HEK293 (cell line): ENCODE measurements at regions not wholly inside any gene's neighbourhood (a gene's known extent, or its start where the extent isn't known, plus 50 kb on each side); places are given as distances from the start of the nearest gene placed in this dataset.

Experiments used
- CTCF ChIA-PET: fragments of 350-600 bp; formaldehyde crosslinking; extraction: SDS; loops from one replicate; lab custom pipeline; 2021; ENCODE audit warnings: antibody characterized with exemption; lab: Yijun Ruan, JAX
- POLR2A ChIA-PET: fragments of 300-600 bp; formaldehyde crosslinking; extraction: SDS; loops from one replicate; lab custom pipeline; 2020; ENCODE audit warnings: antibody characterized with exemption, inconsistent platforms; lab: Yijun Ruan, JAX
- H3K27ac ChIP-seq: fragments of 200-500 bp; sonication (Bioruptor generic); 2 replicates; pipeline ENCODE4 v1.5.1; 2014; ENCODE audit warnings: low read depth, low read length, control low read depth, inconsistent platforms; ENCODE audit errors: extremely low read depth
- H3K36me3 ChIP-seq, 2 experiments: fragments of 200-500 bp in 1 of 2; sonication (Bioruptor generic) in 1 of 2; 1 replicate in 1 of 2; 2 replicates in 1 of 2; pipeline ENCODE4 v1.5.1; 2014 to 2017; ENCODE audit warnings: inconsistent platforms in 2 of 2, low read length in 2 of 2; ENCODE audit not compliant: control insufficient read depth in 2 of 2, insufficient read depth in 1 of 2
- H3K4me1 ChIP-seq: fragments of 200-500 bp; sonication (Bioruptor generic); 2 replicates; pipeline ENCODE4 v1.5.1; 2014; ENCODE audit warnings: mild to moderate bottlenecking, low read length, inconsistent platforms; ENCODE audit not compliant: control insufficient read depth, insufficient read depth
- H3K4me3 ChIP-seq: 2 replicates; pipeline ENCODE4 v1.5.1; 2011; ENCODE audit warnings: low read depth, mild to moderate bottlenecking, control low read depth, low read length, moderate library complexity
- H3K9me3 ChIP-seq: fragments of 200-500 bp; sonication (Bioruptor generic); 2 replicates; pipeline ENCODE4 v1.5.1; 2014; ENCODE audit warnings: low read depth, low read length, inconsistent platforms; ENCODE audit not compliant: control insufficient read depth, insufficient read depth
- EGR2 ChIP-seq: fragments of 450-650 bp; formaldehyde crosslinking; IDR thresholded peaks from 2 replicates; pipeline ENCODE4 v1.5.1; 2016; ENCODE audit warnings: low read depth, missing biosample characterization, missing genetic modification characterization
- KLF16 ChIP-seq: fragments of 450-650 bp; formaldehyde crosslinking; IDR thresholded peaks from 2 replicates; pipeline ENCODE4 v1.5.1; 2017; ENCODE audit warnings: missing biosample characterization, missing genetic modification characterization
- PBX3 ChIP-seq: sonication (generic); formaldehyde crosslinking; IDR thresholded peaks from 2 replicates; pipeline ENCODE4 v1.8.1; 2022; ENCODE audit warnings: mild to moderate bottlenecking, moderate library complexity, missing genetic modification reagents
- SCRT1 ChIP-seq: fragments of 450-650 bp; formaldehyde crosslinking; IDR thresholded peaks from 2 replicates; pipeline ENCODE4 v1.5.1; 2016; ENCODE audit warnings: missing biosample characterization, missing genetic modification characterization, borderline replicate concordance
- SCRT2 ChIP-seq: fragments of 450-650 bp; formaldehyde crosslinking; IDR thresholded peaks from 2 replicates; pipeline ENCODE4 v1.5.1; 2016; ENCODE audit warnings: missing biosample characterization, missing genetic modification characterization
- ZBTB44 ChIP-seq: fragments of 450-650 bp; IDR thresholded peaks from 2 replicates; pipeline ENCODE4 v1.5.1; 2018; ENCODE audit warnings: missing biosample characterization, mild to moderate bottlenecking, missing genetic modification characterization
- ZFP69B ChIP-seq: fragments of 450-650 bp; formaldehyde crosslinking; IDR thresholded peaks from 2 replicates; pipeline ENCODE4 v1.5.1; 2016; ENCODE audit warnings: missing biosample characterization, missing genetic modification characterization
- ZNF114 ChIP-seq: fragments of 450-650 bp; formaldehyde crosslinking; IDR thresholded peaks from 2 replicates; pipeline ENCODE4 v1.5.0; 2017; ENCODE audit warnings: missing biosample characterization, missing genetic modification characterization
- ZNF24 ChIP-seq: fragments of 450-650 bp; formaldehyde crosslinking; IDR thresholded peaks from 2 replicates; pipeline ENCODE4 v1.5.1; 2016; ENCODE audit warnings: missing biosample characterization, missing genetic modification characterization
- ZNF366 ChIP-seq: fragments of 450-650 bp; formaldehyde crosslinking; conservative IDR thresholded peaks from 2 replicates; pipeline ENCODE4 v1.5.1; 2016; ENCODE audit warnings: missing biosample characterization, missing genetic modification characterization
- ZNF677 ChIP-seq: fragments of 450-650 bp; IDR thresholded peaks from 2 replicates; pipeline ENCODE4 v1.5.0; 2018; ENCODE audit warnings: missing biosample characterization, mild to moderate bottlenecking, missing genetic modification characterization, moderate library complexity
- ZNF776 ChIP-seq: fragments of 450-650 bp; formaldehyde crosslinking; IDR thresholded peaks from 2 replicates; pipeline ENCODE4 v1.5.0; 2017; ENCODE audit warnings: missing biosample characterization, missing genetic modification characterization, borderline replicate concordance
- TF ChIP-seq, protein P1 (sequence below): fragments of 450-650 bp; formaldehyde crosslinking; IDR thresholded peaks from 2 replicates; pipeline ENCODE4 v1.5.1; 2017; ENCODE audit warnings: missing biosample characterization, mild to moderate bottlenecking, missing genetic modification characterization, moderate library complexity
- TF ChIP-seq, protein P2 (sequence below): fragments of 450-650 bp; formaldehyde crosslinking; IDR thresholded peaks from 2 replicates; pipeline ENCODE4 v1.5.1; 2016; ENCODE audit warnings: missing biosample characterization, missing genetic modification characterization

- ChIA-PET POLR2A (no interaction called here), CTCF (no interaction called here)
- no peak overlapping the region for H3K27ac ChIP-seq
- no peak overlapping the region for H3K4me3 ChIP-seq
- H3K36me3 ChIP-seq: no peaks in the 10 kb centered on the region
- no peaks in the 10 kb centered on the region for H3K9me3 ChIP-seq
- H3K4me1 ChIP-seq: no peaks in the 10 kb centered on the region
- TF ChIP-seq ZNF776 (tag by site-specific recombination) (no peak), ZFP69B (peak; percentile 88)
- TF ChIP-seq, all 188 proteins: peak for 1
Measured at GRCh38 chr20:63134201-63134612, 81.7 kb downstream of the YTHDF1 start.

- H3K9me3 ChIP-seq: no peaks in the 10 kb centered on the region
- H3K27ac ChIP-seq: no peak overlapping the region
- H3K4me3 ChIP-seq: no peak overlapping the region
- POLR2A ChIA-PET: no interaction called here
- CTCF ChIA-PET: no interaction called here
- TF ChIP-seq KLF16: no peak
- TF ChIP-seq SCRT2: no peak
- no peak for TF ChIP-seq PBX3
- TF ChIP-seq ZNF24 (tag by site-specific recombination): no peak
- TF ChIP-seq, protein P1, sequence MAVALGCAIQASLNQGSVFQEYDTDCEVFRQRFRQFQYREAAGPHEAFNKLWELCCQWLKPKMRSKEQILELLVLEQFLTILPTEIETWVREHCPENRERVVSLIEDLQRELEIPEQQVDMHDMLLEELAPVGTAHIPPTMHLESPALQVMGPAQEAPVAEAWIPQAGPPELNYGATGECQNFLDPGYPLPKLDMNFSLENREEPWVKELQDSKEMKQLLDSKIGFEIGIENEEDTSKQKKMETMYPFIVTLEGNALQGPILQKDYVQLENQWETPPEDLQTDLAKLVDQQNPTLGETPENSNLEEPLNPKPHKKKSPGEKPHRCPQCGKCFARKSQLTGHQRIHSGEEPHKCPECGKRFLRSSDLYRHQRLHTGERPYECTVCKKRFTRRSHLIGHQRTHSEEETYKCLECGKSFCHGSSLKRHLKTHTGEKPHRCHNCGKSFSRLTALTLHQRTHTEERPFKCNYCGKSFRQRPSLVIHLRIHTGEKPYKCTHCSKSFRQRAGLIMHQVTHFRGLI: no peak
- no peak for TF ChIP-seq SCRT1
- TF ChIP-seq ZNF114 (tag by site-specific recombination): no peak
- TF ChIP-seq EGR2 (tag by site-specific recombination): no peak
- no peaks in the 10 kb centered on the region for H3K4me1 ChIP-seq
- H3K36me3 ChIP-seq: no peaks in the 10 kb centered on the region
Measured at GRCh38 chr20:63133481-63134091, 82.3 kb downstream of the YTHDF1 start.

GRCh38 chr20:63132715-63133471 is 83.0 kb downstream of the YTHDF1 start:
- H3K4me3 ChIP-seq: no peak overlapping the region
- no peaks in the 10 kb centered on the region for H3K36me3 ChIP-seq
- H3K4me1 ChIP-seq: no peaks in the 10 kb centered on the region
- H3K27ac ChIP-seq: no peak overlapping the region
- TF ChIP-seq ZBTB44 (tag by site-specific recombination) (no peak), ZNF366 (tag by site-specific recombination) (no peak), ZNF776 (tag by site-specific recombination) (no peak), ZNF677 (tag by site-specific recombination) (no peak)
- TF ChIP-seq, protein P2, sequence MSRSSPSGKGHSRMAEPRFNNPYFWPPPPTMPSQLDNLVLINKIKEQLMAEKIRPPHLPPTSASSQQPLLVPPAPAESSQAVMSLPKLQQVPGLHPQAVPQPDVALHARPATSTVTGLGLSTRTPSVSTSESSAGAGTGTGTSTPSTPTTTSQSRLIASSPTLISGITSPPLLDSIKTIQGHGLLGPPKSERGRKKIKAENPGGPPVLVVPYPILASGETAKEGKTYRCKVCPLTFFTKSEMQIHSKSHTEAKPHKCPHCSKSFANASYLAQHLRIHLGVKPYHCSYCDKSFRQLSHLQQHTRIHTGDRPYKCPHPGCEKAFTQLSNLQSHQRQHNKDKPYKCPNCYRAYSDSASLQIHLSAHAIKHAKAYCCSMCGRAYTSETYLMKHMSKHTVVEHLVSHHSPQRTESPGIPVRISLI: no peak
- TF ChIP-seq, all 188 proteins: peak for 0
- ChIA-PET POLR2A (no interaction called here), CTCF (no interaction called here)
- no peaks in the 10 kb centered on the region for H3K9me3 ChIP-seq
